ENCODE measurements at regions not wholly inside any gene's neighbourhood (a gene's known extent, or its start where the extent isn't known, plus 50 kb on each side); places are given as distances from the start of the nearest gene placed in this dataset.

DNA sequence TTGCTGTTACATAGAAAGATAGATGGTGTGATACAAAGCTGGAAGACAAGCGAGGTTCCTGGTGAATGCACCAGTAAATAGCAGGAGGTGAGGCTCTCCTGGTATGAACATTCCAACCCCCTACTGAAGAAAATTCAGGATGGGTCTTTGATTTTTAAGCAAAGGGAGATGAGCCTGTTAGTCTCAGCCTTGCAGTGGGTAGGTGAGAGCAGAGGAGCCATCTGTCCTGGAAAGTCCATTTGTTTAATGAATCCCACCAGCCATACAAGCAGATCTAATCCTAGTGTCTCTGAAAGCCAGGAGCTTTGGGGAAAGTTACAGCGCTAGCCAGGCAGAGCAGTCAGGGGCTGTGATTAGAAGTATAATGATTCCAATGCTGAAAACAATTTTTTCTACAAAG lies 234.8 kb upstream of the FOXN3 start:
- Histone ChIP-seq H3K9me2 (replicated peaks; ENCODE audit: control insufficient read depth, low read length) (no peaks in the 10 kb centered on the region), H3F3A (ENCODE audit: control insufficient read depth, insufficient read depth) (no peaks in the 10 kb centered on the region), H3K4me3 (ENCODE audit: low read length) (no peak overlapping the region), H4K20me1 (ENCODE audit: control insufficient read depth, insufficient read depth, low read depth, low read length) (no peaks in the 10 kb centered on the region), H3K27ac (ENCODE audit: low read depth, low read length) (no peak overlapping the region), H3K9me3 (ENCODE audit: control insufficient read depth, insufficient read depth, low read length) (peaks cover 8% of the 10 kb centered on the region; the same call in 1 of the 2 replicates), H3K36me3 (ENCODE audit: control insufficient read depth, low read length) (no peaks in the 10 kb centered on the region), H3K27me3 (ENCODE audit: control insufficient read depth, low read length) (no peaks in the 10 kb centered on the region), H3K4me2 (ENCODE audit: low read length) (no peak overlapping the region), H3K4me1 (ENCODE audit: control insufficient read depth, low read length) (no peaks in the 10 kb centered on the region), H3K79me2 (ENCODE audit: control insufficient read depth, low read length) (no peaks in the 10 kb centered on the region)
- TF ChIP-seq, protein P1, sequence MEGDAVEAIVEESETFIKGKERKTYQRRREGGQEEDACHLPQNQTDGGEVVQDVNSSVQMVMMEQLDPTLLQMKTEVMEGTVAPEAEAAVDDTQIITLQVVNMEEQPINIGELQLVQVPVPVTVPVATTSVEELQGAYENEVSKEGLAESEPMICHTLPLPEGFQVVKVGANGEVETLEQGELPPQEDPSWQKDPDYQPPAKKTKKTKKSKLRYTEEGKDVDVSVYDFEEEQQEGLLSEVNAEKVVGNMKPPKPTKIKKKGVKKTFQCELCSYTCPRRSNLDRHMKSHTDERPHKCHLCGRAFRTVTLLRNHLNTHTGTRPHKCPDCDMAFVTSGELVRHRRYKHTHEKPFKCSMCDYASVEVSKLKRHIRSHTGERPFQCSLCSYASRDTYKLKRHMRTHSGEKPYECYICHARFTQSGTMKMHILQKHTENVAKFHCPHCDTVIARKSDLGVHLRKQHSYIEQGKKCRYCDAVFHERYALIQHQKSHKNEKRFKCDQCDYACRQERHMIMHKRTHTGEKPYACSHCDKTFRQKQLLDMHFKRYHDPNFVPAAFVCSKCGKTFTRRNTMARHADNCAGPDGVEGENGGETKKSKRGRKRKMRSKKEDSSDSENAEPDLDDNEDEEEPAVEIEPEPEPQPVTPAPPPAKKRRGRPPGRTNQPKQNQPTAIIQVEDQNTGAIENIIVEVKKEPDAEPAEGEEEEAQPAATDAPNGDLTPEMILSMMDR (IDR thresholded peaks at IDR 0.05; ENCODE audit: low read depth, low read length, poor library complexity, severe bottlenecking) = no peak
- no peak for TF ChIP-seq EZH2phosphoT487 (IDR thresholded peaks at IDR 0.05; ENCODE audit: borderline replicate concordance, low read length)

- Histone ChIP-seq H4K20me1 (ENCODE audit: control insufficient read depth, insufficient read depth, low read depth, low read length) (no peaks in the 10 kb centered on the region), H3K9me3 (ENCODE audit: control insufficient read depth, insufficient read depth, low read length) (no peaks in the 10 kb centered on the region), H3F3A (ENCODE audit: control insufficient read depth, insufficient read depth) (no peaks in the 10 kb centered on the region), H3K4me1 (ENCODE audit: control insufficient read depth, low read length) (no peaks in the 10 kb centered on the region), H3K79me2 (ENCODE audit: control insufficient read depth, low read length) (no peaks in the 10 kb centered on the region), H3K9me2 (replicated peaks; ENCODE audit: control insufficient read depth, low read length) (no peaks in the 10 kb centered on the region), H3K4me2 (ENCODE audit: low read length) (no peak overlapping the region), H3K4me3 (ENCODE audit: low read length) (no peak overlapping the region), H3K27me3 (ENCODE audit: control insufficient read depth, low read length) (no peaks in the 10 kb centered on the region), H3K27ac (ENCODE audit: low read depth, low read length) (no peak overlapping the region), H3K36me3 (ENCODE audit: control insufficient read depth, low read length) (no peaks in the 10 kb centered on the region)
- TF ChIP-seq EZH2phosphoT487 (IDR thresholded peaks at IDR 0.05; ENCODE audit: borderline replicate concordance, low read length) = no peak
- TF ChIP-seq, protein P1 (IDR thresholded peaks at IDR 0.05; ENCODE audit: low read depth, low read length, poor library complexity, severe bottlenecking) = no peak
Observed at GRCh38 chr14:89650077-89650978, 233.3 kb upstream of the FOXN3 start.

DNA sequence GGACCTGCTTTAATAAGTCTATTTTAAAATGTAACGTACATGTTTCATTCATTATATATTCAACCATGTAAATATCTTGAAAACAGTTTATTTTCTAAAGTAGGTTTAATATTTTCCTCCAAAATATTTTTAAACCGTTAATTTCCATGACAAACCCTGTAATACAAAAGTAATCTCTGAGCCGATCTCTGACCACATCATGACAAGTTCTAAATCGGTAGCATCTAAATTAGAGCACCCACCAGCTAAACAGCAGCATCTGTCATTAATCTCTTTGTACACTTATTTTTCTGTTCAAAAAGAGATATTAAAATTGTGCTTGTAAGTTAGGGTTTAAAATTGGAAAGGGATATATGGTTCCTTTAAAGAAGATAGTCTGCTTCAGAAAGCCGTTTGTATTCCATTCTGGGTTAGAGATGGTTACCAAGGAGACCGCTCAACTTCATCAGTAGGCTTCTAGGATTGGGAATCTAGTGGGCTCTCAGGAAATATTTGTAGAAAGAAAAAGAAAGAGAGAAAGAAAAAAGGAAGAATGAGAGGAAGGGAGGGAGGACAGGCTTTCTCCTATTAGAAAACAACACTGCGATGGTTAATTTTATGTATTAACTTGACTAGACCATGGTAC lies 232.5 kb upstream of the FOXN3 start:
- Histone ChIP-seq H3K4me3 (ENCODE audit: low read length) (no peak overlapping the region), H4K20me1 (ENCODE audit: control insufficient read depth, insufficient read depth, low read depth, low read length) (no peaks in the 10 kb centered on the region), H3K27me3 (ENCODE audit: control insufficient read depth, low read length) (no peaks in the 10 kb centered on the region), H3K4me1 (ENCODE audit: control insufficient read depth, low read length) (no peaks in the 10 kb centered on the region), H3K27ac (ENCODE audit: low read depth, low read length) (no peak overlapping the region), H3K9me3 (ENCODE audit: control insufficient read depth, insufficient read depth, low read length) (no peaks in the 10 kb centered on the region), H3K9me2 (replicated peaks; ENCODE audit: control insufficient read depth, low read length) (no peaks in the 10 kb centered on the region), H3K36me3 (ENCODE audit: control insufficient read depth, low read length) (no peaks in the 10 kb centered on the region), H3K4me2 (ENCODE audit: low read length) (no peak overlapping the region), H3K79me2 (ENCODE audit: control insufficient read depth, low read length) (no peaks in the 10 kb centered on the region), H3F3A (ENCODE audit: control insufficient read depth, insufficient read depth) (no peaks in the 10 kb centered on the region)
- TF ChIP-seq, protein P1 (IDR thresholded peaks at IDR 0.05; ENCODE audit: low read depth, low read length, poor library complexity, severe bottlenecking) = no peak
- no peak for TF ChIP-seq EZH2phosphoT487 (IDR thresholded peaks at IDR 0.05; ENCODE audit: borderline replicate concordance, low read length)

All from DOHH2 (cell line).